SIG-M5 treated with dmso at 0.1 percent for 504 hours (cell line): ENCODE measurements at regions not wholly inside any gene's neighbourhood (a gene's known extent, or its start where the extent isn't known, plus 50 kb on each side); places are given as distances from the start of the nearest gene placed in this dataset.

Source experiments
- DNase-seq: peaks from one replicate; lab custom pipeline; 2025; ENCODE audit not compliant: unreplicated experiment; lab: John Stamatoyannopoulos, UW

GRCh38 chr4:42328978-42329377, 68.3 kb upstream of the SHISA3 start:
- no peak for DNase-seq

- no peak for DNase-seq
Observed at GRCh38 chr4:42329421-42329820, 67.9 kb upstream of the SHISA3 start.

- DNase-seq: no peak
Observed at GRCh38 chr4:42330002-42330592, 67.2 kb upstream of the SHISA3 start.

- no peak for DNase-seq
Observed at GRCh38 chr4:42331040-42331439, 66.2 kb upstream of the SHISA3 start.

GRCh38 chr4:42331914-42332368, 65.3 kb upstream of the SHISA3 start:
- DNase-seq: no peak

GRCh38 chr4:42339935-42340406, 57.3 kb upstream of the SHISA3 start:
- DNase-seq: no peak

GRCh38 chr4:42341518-42342026, 55.7 kb upstream of the SHISA3 start:
- no peak for DNase-seq

GRCh38 chr4:42342459-42342858, 54.8 kb upstream of the SHISA3 start:
- no peak for DNase-seq

GRCh38 chr4:42344309-42344708, 53.0 kb upstream of the SHISA3 start:
- DNase-seq: no peak

GRCh38 chr4:42344749-42345148, 52.5 kb upstream of the SHISA3 start:
- no peak for DNase-seq

GRCh38 chr4:42345962-42346544, 51.2 kb upstream of the SHISA3 start:
- no peak for DNase-seq

- no peak for DNase-seq
Observed at GRCh38 chr4:42347076-42347475, 50.2 kb upstream of the SHISA3 start.
